NCI-H1436 treated with DMSO at 0.1 percent for 48 hours (cell line): ENCODE measurements at regions not wholly inside any gene's neighbourhood (a gene's known extent, or its start where the extent isn't known, plus 50 kb on each side); places are given as distances from the start of the nearest gene placed in this dataset.

Source experiments
- DNase-seq: peaks from one replicate; lab custom pipeline; 2025; lab: John Stamatoyannopoulos, UW

DNA sequence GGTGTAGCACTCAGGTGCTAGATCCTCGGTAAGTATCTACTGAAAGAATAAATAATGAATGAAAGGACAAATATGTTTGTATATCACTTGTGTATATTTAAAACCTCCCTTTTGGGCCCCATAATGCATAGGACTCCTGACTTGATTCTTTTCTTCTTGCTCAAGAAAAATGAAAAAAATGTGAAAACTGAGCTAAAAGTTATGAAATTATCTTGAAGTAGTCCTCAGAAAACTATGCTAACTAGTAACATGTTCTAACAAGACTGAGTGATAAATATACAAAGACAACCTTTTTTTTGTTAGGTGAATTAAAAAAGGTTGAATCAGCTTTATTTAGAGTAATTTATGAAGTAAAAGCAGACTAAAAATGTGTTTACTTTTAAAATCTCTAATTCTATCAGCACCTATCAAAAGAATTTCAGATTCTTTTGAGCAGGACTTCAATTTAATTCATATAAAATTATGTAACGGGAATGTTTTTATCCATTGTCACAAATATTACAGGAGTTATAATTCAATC, 247.8 kb upstream of the JAG1 start:
- no peak for DNase-seq

DNA sequence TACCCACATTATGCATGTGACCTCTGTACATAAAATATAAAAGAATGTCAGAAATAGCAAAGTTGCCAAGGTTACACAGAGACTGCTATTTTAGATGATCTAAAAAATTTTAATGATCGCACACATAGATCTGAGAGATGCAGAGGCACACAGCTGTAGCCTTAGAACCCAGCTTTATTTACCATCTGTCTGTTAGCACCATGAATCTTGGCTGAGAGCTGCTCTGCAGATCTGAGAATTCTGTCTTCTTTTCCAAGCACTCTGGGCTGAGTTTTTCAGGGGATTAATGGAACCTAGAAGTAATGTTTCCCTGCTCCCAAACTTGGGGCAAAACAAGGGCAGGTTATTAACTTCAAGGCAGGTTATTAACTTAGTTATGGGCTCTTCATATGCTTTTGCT, 248.7 kb upstream of the JAG1 start:
- no peak for DNase-seq

DNA sequence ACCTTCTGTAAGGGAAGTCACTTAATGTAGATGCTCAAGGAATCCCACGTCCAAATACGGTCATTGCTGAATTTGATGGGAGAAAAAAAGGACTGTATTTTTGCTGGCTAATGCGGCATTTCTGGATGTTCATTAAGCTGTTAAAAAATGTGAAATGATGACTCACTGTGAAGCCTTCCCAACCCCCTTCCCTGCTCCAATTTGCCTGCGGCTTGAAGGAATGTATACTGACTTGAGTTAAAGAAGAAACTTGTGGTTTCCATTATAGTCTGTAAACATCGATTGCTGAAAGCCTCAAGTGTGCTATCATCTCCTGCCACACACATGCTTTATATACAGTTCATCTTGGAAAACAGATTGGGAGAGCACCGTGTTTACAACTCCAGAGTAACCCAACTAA, 249.1 kb upstream of the JAG1 start:
- no peak for DNase-seq

DNA sequence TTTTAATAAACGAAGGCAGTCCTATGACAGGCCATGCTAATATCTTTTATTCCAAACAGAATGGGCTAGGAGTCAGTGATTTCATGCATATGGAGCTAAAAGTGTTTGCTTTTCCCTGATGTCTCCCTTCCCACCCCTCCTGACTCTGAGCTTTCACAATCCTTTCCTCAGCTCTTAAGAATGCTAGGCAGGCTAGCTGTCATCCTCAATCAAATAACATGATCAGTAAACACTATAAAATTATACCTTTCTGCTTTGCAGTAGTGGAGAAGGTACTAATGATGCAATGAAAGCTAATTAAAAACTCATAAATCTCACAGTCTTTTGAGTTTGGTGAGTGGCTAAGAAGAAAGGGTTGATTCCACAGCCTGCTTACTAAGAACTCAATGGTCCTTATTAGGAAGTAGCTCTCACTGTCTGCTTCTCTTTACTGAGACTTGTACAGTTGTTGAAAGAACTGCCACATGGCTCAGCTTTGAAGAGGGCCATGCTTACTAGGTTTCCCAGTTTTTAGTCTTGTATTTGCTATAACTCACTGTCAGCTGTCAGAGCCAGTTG, 250.9 kb upstream of the JAG1 start:
- peak; percentile 23 for DNase-seq

DNA sequence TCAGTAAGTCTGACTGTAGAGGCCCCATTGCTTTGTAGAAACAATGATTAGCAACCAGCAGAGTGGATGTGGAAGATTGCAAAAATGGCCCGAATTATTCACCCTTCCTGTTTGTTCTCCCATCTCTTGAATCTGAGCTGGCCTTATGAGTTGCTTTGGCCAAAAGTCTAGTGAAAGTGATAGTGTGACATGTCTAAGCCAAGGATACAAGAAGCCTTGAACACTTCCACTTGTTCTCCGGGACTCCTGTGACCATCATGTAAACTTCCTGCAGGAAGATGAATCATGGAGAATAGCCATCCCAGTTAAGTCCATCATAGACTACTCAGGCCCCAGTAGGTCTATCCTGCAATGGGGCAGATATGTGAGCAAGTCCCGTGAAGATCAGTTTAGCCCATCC, 252.0 kb upstream of the JAG1 start:
- DNase-seq = no peak

DNA sequence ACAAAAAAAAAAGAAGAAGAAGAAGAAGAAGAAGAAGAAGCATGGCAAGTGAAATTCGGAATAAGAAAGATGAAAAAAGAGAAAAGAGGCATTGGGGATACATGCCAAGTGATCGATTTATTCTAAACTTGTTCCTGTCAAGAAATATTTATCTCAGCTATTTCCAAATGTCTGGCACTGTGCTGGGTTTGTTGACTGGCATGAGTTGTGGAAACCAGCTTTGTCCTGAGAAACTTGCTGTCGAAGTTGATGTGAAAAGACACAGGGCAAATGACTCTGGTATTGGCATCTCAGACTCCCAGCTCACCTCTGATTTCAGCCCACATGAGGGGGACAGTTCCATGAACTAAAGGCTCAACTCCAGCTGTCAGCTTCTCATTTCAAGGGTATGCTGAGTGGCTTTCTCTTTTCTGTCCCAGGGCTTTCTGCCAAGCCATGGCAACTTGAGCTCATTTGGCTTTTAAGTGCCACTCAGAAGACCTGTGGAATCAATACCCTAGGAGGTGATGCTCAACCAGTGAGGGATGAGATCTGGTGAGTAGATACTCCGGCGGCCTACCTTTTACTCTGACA, 253.3 kb upstream of the JAG1 start:
- no peak for DNase-seq

DNA sequence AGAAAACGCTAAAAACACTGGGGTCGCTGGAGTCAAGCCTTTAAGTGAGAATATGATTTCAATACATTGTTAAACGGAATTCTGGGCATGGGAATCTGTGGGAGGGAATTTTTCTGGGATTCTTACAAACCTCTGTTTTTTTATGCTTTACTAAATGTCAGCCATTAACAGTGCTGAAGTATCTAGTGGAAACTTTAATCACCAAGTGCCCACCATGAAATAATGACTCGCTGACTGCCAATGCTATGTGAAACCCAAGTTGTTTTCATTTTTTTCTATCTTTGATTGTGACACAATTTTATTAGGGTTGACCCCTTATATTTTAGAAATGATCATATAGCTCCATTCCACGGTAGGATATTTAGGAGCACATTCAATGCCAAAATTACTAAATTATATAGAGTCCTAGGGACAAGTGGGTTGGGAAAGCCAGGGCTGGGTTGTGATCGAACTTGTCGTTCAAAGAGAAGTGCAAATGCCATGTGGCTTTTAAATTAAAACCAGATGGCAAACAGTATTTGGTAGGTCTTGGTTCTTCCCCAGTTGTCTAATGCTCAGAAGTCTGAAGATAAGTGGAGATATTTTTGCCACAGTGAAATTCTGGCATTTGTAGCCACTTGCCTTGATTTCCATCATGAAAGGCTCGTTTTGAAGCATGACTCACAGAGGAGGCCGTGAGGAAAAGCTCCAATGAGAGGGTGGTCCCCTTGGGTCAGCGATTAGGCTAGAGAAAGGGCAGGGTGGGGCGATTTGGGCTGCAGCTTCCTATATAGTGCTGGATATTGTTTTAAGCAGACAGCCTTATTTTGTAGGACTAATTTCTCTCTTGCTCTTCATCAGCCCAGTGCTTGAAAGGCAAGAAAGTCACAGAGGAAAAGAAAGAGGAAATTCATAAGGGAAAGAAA, 254.4 kb upstream of the JAG1 start:
- DNase-seq = no peak

DNA sequence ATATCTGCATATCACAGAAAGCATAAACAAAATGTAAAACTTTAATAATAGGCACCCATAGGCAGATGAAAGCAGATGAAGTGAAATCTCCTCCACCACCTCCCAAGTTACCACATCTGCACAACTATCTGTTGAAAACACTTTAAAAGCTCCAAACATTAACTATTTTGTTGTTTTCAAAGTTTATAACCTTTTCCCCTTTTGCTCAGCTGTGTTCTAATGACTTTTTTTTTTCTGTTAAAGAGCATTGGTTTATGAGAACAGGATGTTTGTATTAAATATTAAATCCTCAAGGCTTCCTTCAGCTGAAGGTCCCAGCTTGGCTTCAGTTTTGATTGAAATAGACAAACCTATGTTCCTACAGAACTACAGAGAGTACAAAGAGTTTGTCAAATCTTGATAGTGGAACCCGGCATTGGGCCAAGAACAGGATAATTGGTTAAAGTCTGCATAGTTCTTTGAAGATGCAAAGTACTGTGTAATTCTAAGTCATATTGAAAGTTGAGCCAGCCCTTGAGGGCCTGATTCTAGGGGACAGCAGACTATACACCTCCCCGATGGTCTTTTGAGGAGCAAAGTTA, 255.1 kb upstream of the JAG1 start:
- DNase-seq = no peak

DNA sequence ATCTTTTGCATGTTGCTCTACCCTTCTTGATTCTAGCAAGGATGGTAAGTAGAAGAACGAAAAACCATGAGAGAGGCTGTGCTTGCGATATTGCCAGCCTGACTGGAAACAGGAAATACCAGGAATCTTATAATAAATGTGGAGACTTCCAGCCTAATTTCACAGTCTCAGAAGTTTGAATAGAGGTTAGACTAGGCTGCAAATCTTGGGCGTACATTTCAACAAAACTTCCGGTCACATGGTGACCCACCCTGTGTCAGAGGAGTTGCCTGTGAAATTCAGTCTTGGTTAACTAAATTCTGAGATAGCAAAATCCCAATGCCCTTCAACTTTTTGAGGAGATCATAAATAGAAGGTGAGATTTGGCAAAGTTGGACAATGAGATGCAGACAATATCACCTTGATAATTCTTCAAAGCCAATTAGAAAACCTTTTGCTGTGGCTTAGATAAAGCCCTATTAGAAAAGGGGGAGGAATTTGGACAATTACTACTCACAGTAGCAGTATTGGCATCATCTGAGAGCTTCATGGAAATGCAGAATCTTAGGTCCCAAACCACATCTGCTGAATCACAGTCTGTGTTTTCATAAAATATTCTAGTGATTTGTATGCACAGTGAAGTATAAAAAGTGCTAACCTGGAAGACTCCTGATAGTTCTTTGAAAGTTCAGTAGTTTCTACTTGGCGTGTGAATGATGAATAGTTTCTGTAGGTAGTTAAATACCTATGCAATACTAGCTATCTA, 262.0 kb upstream of the JAG1 start:
- no peak for DNase-seq

DNA sequence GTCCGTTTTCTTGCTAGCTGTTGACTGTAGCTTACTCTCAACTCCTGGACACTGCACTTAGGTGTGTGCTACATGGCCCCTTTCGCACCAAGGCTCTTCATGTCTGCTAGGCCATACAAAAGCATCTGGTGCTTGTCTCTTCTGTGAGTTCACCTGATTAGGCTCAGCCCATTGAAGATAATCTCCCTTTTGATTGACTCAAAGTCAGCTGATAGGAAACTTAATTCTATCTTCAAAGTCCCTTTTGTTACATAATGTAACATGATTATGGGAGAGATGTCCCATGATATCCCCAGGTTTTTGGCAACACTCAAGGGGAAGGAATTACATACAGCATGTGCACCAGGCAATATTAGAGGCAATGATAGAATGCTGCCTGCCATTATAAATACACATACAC, 263.0 kb upstream of the JAG1 start:
- DNase-seq = no peak

DNA sequence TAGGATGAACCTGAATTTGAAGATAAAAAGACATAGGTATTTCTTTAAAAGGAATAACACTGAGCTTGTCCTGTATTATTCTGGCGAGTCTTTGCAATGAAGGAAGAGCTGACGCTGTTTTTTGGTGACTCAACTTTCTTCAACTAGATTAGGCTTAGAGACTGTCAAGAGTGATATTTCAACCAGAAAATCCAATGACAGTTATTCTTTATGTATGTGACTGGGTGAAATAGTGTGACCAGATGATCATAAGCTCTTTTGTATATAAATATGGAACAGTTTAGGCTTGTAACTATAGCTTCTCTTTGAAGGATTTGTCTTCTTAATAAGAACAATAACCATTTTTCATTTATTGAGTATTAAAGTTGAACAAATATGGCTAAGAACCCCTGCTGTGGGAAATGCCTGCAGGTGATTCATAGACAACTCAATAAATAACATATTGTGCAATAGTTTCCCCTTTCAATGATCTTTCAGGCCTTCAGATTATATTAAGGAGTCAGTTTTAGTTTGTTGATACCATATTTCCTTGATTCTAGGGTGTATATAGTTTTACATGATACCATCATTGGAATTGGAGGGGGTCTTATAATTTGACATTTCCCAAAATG, 265.6 kb upstream of the JAG1 start:
- DNase-seq = no peak

DNA sequence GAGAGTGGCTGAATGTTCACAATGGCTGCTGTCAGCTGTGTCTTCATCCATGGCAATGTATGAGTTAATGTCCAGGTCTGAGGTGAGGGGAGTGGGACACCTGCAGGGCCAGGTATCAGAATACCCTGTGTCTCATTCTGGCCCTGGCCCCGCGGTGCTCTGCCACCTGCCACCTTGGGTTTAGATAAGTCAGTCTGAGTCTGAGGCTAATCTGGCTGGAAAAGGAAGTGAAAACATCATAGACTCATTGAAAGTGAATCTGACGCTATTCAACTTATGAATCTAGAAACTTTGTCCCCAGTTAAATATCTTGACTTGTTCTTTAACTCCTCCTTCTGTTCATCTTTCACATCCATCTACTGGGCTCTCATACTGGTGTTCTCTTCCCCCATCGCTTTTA, 267.1 kb upstream of the JAG1 start:
- no peak for DNase-seq

DNA sequence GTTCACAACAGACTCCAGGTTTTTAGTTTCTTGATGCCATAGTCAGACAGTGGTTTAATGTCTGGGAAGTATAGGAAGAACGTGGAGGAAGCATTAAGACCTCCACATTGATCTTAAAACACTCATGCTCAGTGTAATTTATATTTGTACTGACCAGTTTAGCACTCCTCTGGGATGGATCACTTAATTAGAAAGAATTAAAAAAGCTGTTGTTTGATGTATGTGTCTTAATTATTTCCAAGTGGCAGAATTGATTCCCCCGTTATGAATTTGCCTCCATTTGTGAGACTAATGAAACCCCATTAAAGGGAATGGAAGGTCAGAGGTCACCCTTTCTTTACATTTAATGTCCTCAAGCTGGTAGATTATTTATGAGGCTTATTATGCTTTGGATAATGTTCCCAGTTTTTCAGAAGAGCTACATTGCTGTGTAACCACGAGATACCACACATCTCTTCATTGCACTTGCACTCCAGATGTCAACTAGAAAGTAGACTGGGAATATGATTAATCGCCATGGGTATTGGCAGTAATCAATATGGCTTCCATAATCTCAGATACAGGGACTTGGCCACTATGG, 270.0 kb upstream of the JAG1 start:
- DNase-seq = no peak

DNA sequence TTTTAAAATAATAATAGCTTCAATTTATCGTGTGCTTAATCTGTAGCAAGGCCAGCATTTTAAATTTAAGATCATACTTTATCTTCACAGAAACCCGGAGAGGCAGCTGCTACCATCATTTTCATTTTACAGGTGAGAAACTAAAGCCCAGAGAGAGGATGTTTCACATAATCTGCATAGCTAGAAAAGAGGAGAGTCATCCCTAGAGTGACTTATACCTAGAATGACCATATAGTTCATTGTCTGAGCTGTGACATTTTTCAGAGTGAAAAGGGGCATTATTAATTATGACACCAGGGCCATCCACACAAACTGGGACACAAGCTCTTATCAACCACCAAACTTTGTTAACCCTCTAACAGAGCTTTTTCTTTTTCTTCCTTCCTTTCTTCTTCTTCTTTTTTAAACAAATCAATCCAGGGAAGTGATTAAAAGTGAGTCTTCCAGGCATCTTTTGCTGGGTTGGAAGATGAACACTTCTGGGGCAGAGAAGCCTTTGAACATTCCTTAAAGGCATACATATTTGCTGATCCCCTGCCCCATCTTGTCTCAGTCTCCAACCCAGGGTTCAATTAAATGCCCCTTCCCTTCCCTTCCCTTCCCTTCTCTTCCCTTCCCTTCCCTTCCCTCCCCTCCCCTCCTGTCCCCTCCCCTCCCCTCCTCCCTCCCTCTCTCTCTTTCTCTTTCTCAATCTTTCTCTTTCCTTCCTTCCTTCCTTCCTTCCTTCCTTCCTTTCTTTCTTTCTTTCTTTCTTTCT, 272.5 kb upstream of the JAG1 start:
- no peak for DNase-seq

DNA sequence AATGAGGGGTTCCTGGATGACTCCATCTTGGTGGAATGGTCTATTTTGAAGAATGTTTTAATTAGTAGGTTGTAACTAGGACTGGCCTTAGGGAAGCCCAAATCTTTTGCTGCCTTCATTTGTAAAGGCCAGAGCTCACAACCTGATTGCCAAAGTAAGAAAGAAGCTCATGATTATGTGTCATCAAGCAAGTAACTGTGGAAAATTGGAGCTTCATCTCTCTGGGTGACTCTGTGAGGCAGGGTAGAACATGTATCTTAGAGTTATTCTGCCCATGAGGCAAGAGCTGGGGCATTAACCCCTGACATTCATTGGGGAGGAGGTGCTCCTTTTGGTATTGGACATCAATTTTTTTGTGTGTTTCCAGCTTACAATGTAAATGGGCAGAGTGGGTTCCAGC, 273.9 kb upstream of the JAG1 start:
- no peak for DNase-seq

DNA sequence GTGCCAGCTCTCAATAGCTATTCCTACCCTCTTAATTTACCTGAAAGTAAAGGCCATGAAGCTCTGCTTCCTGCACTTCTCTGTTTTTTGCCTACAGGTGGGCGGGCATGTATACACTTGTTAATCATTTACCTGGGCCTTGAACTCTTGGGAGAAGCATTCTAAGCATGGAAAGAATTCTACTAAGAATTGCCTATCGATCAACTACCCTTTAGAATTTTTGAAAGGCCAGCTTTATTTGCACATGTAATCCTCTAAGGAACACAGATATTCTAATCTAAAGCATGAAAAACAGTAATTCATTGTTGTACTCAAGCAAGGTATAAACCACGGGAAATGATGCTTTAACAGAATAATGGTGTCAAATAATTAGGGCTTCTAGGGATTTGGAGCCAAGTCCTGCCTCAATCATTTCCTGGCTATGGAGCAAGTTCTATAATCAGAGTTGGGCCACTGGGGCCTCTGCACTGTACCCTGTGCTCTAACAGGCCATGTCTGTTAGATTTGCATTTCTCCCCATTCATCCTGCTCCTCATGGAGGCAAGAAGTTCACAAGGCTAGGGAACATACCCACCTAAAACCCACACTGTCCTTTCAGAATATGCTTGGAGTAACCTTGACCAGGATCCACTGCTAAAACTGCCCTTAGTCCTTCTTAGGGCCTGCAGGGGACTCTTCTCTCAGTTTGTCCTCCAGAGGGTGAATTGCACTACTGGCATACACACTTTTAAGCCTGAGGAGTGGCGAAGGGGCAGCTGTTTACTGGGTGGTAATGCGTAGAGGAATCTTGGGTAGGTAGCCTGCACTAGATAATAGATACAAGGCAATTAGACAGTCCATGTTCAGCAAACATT, 276.4 kb upstream of the JAG1 start:
- no peak for DNase-seq

DNA sequence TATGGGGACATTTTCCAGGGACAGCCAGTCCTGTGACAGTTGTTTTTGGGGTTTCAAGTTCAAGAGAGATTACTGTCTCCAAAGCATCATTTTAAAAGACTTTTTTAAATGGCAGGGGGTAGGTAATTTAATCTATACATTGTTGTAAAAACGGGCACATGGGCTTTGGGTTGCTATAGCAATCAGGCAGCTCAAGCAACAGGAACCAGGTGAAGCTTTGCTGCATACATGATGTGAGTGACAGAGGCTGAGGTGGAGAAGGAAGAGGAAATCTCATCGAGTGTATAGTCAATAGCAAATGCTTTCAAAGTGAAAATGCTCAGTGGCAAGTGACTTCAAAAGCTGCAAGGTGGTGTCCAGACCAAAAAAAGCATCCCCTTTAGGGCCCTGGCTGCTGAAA, 277.4 kb upstream of the JAG1 start:
- DNase-seq = no peak

DNA sequence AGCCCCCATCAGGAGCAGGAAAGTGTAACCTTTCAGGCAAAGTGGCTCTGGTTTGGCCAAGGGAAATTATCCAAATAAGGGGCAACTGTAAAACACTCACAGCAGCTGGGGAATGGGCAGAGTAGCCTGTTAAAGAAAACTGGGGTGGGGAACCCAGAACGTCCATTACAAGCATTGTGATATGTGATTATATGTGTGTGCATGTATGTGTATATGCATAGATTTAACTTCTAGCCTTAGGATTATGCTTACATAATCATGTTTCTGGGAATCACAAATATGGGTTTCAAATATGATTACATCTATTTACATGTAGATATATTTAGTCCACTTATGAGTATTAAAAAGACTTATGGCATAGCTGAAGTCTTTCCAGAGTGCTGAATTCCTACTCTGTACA, 278.1 kb upstream of the JAG1 start:
- no peak for DNase-seq

DNA sequence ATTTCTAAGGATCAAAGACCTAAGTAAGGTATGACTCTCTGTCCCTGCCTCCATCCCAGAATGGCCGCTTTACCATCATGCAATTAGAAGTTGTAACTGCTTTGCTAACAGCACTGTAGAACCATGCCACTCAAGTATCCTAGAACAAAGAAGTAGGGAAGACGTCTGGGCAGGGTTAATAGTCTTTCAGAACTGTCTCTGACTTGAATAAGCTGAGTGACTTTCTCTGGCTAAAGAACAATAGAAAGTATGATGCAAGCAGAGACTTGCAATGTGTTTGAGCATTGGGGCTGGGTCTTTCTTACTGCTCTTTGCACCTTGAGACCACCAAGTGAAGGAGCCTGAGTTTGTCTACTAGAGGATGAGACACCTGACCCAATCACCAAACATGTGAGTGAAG, 279.6 kb upstream of the JAG1 start:
- no peak for DNase-seq
